ENCODE measurements at regions not wholly inside any gene's neighbourhood (a gene's known extent, or its start where the extent isn't known, plus 50 kb on each side); places are given as distances from the start of the nearest gene placed in this dataset.

DNA sequence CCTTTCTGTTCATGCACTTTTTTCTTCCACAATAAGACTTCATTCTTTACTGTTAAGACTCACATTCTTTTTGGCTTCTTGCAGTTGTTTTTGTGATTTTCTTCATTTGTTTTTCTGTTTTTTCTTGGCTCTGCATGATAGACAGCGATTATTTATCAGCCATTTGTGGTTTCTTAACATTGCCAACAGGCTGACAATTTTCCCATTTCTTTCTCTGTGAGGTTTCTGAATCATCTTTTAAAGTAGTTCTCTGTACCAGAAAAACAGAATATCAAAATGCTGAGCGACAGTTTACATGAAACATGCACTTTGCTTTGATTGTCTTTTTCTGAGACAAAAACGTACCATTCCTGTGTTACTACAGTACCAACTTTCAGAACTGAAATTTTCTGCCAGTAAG, 334.2 kb upstream of the MAGI2 start:
- Histone ChIP-seq H3K9me3 (no peaks in the 10 kb centered on the region), H3K27ac (no peak overlapping the region), H3K4me1 (no peaks in the 10 kb centered on the region), H3K27me3 (no peaks in the 10 kb centered on the region), H3K36me3 (replicated peaks in 1 of 2; ENCODE audit: insufficient read depth in 1 of 2, low read depth in 2 of 2) (no peaks in the 10 kb centered on the region), H3K4me3 (no peak overlapping the region)
- TF ChIP-seq POLR2A (IDR thresholded peaks at IDR 0.05): no peak
- TF ChIP-seq, protein P1, sequence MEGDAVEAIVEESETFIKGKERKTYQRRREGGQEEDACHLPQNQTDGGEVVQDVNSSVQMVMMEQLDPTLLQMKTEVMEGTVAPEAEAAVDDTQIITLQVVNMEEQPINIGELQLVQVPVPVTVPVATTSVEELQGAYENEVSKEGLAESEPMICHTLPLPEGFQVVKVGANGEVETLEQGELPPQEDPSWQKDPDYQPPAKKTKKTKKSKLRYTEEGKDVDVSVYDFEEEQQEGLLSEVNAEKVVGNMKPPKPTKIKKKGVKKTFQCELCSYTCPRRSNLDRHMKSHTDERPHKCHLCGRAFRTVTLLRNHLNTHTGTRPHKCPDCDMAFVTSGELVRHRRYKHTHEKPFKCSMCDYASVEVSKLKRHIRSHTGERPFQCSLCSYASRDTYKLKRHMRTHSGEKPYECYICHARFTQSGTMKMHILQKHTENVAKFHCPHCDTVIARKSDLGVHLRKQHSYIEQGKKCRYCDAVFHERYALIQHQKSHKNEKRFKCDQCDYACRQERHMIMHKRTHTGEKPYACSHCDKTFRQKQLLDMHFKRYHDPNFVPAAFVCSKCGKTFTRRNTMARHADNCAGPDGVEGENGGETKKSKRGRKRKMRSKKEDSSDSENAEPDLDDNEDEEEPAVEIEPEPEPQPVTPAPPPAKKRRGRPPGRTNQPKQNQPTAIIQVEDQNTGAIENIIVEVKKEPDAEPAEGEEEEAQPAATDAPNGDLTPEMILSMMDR (IDR thresholded peaks at IDR 0.05): no peak
- no peak for DNase-seq
- WGBS, 2 donors: 46 to 49% methylated on average over 3 of the region's 3 CpGs
- intact Hi-C loops (cut with DNase I): no loop called here
- no peak for ATAC-seq

GRCh38 chr7:79787096-79787495, 333.6 kb upstream of the MAGI2 start:
- 44 to 50% methylated on average over 2 of the region's 2 CpGs for WGBS, 2 donors
- DNase-seq: no peak
- intact Hi-C loops (cut with DNase I): no loop called here
- H3K27ac ChIP-seq: no peak overlapping the region
- no peaks in the 10 kb centered on the region for H3K36me3 ChIP-seq (replicated peaks in 1 of 2; ENCODE audit: insufficient read depth in 1 of 2, low read depth in 2 of 2)
- TF ChIP-seq POLR2A (IDR thresholded peaks at IDR 0.05): no peak
- TF ChIP-seq, protein P1 (IDR thresholded peaks at IDR 0.05): no peak
- ATAC-seq: no peak
- H3K27me3 ChIP-seq: no peaks in the 10 kb centered on the region
- no peaks in the 10 kb centered on the region for H3K9me3 ChIP-seq
- no peaks in the 10 kb centered on the region for H3K4me1 ChIP-seq
- H3K4me3 ChIP-seq: no peak overlapping the region

DNA sequence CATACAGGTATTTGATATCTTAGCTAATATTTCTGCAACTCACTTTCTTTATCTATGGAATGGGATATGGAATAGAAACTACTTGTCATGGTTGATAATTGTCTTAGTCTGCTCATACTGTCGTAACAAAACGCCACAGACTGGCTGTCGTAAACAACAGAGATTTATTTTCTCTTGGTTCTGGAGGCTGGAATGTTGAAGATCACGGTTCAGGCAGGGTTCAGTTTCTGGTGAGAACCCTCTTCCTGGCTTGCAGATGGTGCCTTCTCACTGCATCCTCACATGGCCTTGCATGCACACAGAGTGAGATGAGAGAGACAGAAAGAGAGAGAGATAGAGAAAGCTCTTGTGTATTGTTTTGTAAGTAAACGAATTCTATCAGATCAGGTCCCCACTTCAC, 332.7 kb upstream of the MAGI2 start:
- Histone ChIP-seq H3K27ac (no peak overlapping the region), H3K4me1 (no peaks in the 10 kb centered on the region), H3K9me3 (no peaks in the 10 kb centered on the region), H3K36me3 (replicated peaks in 1 of 2; ENCODE audit: insufficient read depth in 1 of 2, low read depth in 2 of 2) (no peaks in the 10 kb centered on the region), H3K27me3 (no peaks in the 10 kb centered on the region), H3K4me3 (no peak overlapping the region)
- intact Hi-C loops (cut with DNase I): no loop called here
- TF ChIP-seq, protein P1 (IDR thresholded peaks at IDR 0.05): no peak
- no peak for TF ChIP-seq POLR2A (IDR thresholded peaks at IDR 0.05)
- ATAC-seq (no peak), DNase-seq (no peak)
- WGBS, 2 donors: 27 to 41% methylated on average over 5 of the region's 5 CpGs

DNA sequence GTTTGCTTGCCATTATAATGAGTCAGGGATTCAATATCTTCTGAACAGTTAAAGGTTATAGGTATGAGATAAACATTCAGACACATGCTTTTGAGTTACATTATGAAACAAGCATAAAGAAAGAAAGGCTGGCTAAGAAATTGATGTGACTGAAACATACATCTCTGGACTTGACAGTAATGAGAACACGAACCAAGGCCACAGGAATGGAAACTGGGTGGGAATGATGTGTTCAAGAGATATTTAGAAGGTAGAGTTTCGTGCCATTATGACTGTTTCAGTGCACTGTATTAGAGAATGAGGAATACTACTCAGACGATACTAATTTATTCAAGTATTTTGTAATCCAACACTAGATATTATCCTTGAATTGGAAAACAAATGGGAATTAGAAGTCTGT, 332.1 kb upstream of the MAGI2 start:
- ATAC-seq (no peak), DNase-seq (no peak)
- H3K9me3 ChIP-seq: no peaks in the 10 kb centered on the region
- no peak overlapping the region for H3K27ac ChIP-seq
- whole genome bisulfite sequencing, 2 donors: 42 to 53% methylated on average over 3 of the region's 3 CpGs
- no peaks in the 10 kb centered on the region for H3K4me1 ChIP-seq
- H3K4me3 ChIP-seq: no peak overlapping the region
- no peaks in the 10 kb centered on the region for H3K36me3 ChIP-seq (replicated peaks in 1 of 2; ENCODE audit: insufficient read depth in 1 of 2, low read depth in 2 of 2)
- TF ChIP-seq, protein P1 (IDR thresholded peaks at IDR 0.05): no peak
- no peak for TF ChIP-seq POLR2A (IDR thresholded peaks at IDR 0.05)
- intact Hi-C loops (cut with DNase I): no loop called here
- no peaks in the 10 kb centered on the region for H3K27me3 ChIP-seq

GRCh38 chr7:79782906-79783305, 329.4 kb upstream of the MAGI2 start:
- no peak overlapping the region for H3K4me3 ChIP-seq
- intact Hi-C loops (cut with DNase I): no loop called here
- no peaks in the 10 kb centered on the region for H3K27me3 ChIP-seq
- no peak overlapping the region for H3K27ac ChIP-seq
- H3K4me1 ChIP-seq: no peaks in the 10 kb centered on the region
- no peaks in the 10 kb centered on the region for H3K36me3 ChIP-seq (replicated peaks in 1 of 2; ENCODE audit: insufficient read depth in 1 of 2, low read depth in 2 of 2)
- ATAC-seq: no peak
- TF ChIP-seq POLR2A (IDR thresholded peaks at IDR 0.05): no peak
- TF ChIP-seq, protein P1 (IDR thresholded peaks at IDR 0.05): no peak
- H3K9me3 ChIP-seq: no peaks in the 10 kb centered on the region
- no peak for DNase-seq
